Activated B cell treated with CpG ODN at 0.5 μM for 24 hours (primary cell): ENCODE measurements at regions not wholly inside any gene's neighbourhood (a gene's known extent, or its start where the extent isn't known, plus 50 kb on each side); places are given as distances from the start of the nearest gene placed in this dataset.

Experiments used
- ATAC-seq: fragments of 200-7000 bp; cut with Tn5 transposase; one replicate; pipeline ENCODE4 v1.10.0; 2021; ENCODE audit warnings: low read depth, mild to moderate bottlenecking, moderate library complexity
- CTCF ChIA-PET: fragments of 350-600 bp; sonication (Branson Sonifier 250); formaldehyde crosslinking; loops from one replicate; lab custom pipeline; 2021; ENCODE audit warnings: antibody characterized with exemption; lab: Charles Lee
- POLR2A ChIA-PET: fragments of 350-600 bp; sonication (Branson Sonifier 250); formaldehyde crosslinking; loops from one replicate; lab custom pipeline; 2021; ENCODE audit warnings: antibody characterized with exemption; lab: Charles Lee
- DNase-seq: peaks from one replicate; pipeline ENCODE4 v3.0.0; 2022
- H3K27ac Mint-ChIP-seq: one replicate; pipeline ENCODE4 v1.8.0; 2020; ENCODE audit warnings: mixed read lengths
- H3K27me3 Mint-ChIP-seq: one replicate; pipeline ENCODE4 v1.8.0; 2021; ENCODE audit warnings: mixed read lengths
- H3K36me3 Mint-ChIP-seq: one replicate; pipeline ENCODE4 v1.8.0; 2021; ENCODE audit warnings: low read depth, mixed read lengths
- H3K4me1 Mint-ChIP-seq: one replicate; pipeline ENCODE4 v1.8.0; 2021; ENCODE audit warnings: mixed read lengths
- H3K4me3 Mint-ChIP-seq: one replicate; pipeline ENCODE4 v1.8.0; 2020; ENCODE audit warnings: mild to moderate bottlenecking, mixed read lengths
- H3K9me3 Mint-ChIP-seq: one replicate; pipeline ENCODE4 v1.8.0; 2020; ENCODE audit warnings: mixed read lengths
- intact Hi-C: fragments of 100-400 bp; cut with micrococcal nuclease; formaldehyde crosslinking; loops from one replicate; pipeline ENCODE4 v1.15.1; 2024
- TF ChIP-seq, protein P1 (sequence below): fragments of 200-600 bp; IDR thresholded peaks from one replicate; pipeline ENCODE4 v1.8.0; 2022; ENCODE audit warnings: antibody characterized with exemption, mild to moderate bottlenecking

DNA sequence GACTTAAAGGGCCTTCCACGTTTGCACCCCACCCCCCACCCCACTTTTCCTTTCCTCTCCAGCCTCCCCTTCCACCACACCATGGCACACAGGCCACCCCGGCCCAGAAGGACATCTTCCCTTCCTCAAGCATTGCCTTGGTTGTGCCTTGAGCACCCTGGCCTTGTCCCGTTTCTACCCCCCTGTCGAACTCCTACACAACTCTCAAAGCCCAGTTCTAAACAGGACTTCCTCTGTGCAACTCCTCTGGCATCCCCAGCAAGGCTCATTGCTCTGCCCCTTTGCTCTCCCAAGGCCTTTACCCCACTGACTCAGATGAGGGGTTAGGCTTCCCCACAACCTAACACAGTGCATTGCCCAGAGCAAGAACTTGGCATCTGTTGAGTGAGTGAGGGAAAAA, 136.1 kb downstream of the HERPUD2 start:
- Mint-ChIP-seq H3K4me3 (no peak overlapping the region), H3K9me3 (no peaks in the 10 kb centered on the region), H3K36me3 (no peaks in the 10 kb centered on the region), H3K27ac (no peak overlapping the region), H3K4me1 (peaks cover 4% of the 10 kb centered on the region), H3K27me3 (peaks cover 13% of the 10 kb centered on the region)
- DNase-seq, result no peak
- TF ChIP-seq, protein P1, sequence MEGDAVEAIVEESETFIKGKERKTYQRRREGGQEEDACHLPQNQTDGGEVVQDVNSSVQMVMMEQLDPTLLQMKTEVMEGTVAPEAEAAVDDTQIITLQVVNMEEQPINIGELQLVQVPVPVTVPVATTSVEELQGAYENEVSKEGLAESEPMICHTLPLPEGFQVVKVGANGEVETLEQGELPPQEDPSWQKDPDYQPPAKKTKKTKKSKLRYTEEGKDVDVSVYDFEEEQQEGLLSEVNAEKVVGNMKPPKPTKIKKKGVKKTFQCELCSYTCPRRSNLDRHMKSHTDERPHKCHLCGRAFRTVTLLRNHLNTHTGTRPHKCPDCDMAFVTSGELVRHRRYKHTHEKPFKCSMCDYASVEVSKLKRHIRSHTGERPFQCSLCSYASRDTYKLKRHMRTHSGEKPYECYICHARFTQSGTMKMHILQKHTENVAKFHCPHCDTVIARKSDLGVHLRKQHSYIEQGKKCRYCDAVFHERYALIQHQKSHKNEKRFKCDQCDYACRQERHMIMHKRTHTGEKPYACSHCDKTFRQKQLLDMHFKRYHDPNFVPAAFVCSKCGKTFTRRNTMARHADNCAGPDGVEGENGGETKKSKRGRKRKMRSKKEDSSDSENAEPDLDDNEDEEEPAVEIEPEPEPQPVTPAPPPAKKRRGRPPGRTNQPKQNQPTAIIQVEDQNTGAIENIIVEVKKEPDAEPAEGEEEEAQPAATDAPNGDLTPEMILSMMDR, result no peak
- CTCF ChIA-PET, result no interaction called here
- ATAC-seq, result no peak
- POLR2A ChIA-PET, result no interaction called here
- intact Hi-C loops, result no loop called here

DNA sequence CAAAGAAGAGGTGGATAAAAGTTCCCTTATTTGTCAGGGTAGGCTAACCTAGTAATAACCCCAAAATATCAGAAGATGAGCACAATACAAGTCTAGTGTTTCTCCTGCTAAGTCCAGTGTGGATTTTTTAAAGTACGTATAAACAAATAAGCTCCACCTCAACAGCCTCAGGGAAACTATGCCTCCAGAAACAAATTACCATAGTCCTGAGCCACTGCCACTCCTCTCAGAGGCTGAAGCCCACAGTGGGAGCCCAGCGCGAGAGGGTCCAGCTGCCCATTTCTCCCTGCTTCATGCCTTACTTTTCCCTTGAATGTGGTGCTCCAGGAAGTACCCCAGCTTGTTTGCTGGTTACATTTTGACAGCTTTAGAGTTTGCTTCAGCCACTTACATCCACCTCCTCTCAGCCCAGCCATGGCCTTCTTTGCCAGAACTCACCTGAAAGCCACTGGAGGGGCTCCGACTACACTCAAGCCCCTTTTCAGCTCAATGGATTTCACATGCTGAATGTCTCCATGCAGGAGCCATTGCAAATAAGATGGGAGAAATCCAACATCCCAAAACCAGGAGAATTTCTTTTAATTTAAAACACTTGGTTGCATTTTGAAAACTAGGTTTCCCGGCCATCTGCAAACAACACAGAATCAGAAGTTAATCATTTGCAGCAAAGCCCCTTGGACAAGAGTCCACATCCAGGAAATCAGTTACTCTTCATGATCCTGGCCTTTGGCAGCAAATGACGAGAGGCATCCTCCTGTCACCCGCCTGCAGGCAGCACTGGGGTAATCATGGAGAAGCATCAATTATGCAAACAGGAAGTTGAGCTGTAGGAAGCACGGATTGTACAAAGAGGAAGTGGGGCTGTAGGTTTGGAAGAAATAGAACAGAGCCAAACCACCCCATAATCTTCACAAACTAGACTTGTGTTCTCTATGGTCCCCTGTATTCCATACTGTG, 138.1 kb downstream of the HERPUD2 start:
- TF ChIP-seq, protein P1, result no peak
- Mint-ChIP-seq H3K27ac (no peak overlapping the region), H3K4me1 (peaks cover 4% of the 10 kb centered on the region), H3K4me3 (no peak overlapping the region), H3K27me3 (peaks cover 13% of the 10 kb centered on the region), H3K36me3 (no peaks in the 10 kb centered on the region), H3K9me3 (no peaks in the 10 kb centered on the region)
- intact Hi-C loops, result no loop called here
- POLR2A ChIA-PET, result no interaction called here
- ATAC-seq, result no peak
- CTCF ChIA-PET, result no interaction called here
- no peak for DNase-seq

DNA sequence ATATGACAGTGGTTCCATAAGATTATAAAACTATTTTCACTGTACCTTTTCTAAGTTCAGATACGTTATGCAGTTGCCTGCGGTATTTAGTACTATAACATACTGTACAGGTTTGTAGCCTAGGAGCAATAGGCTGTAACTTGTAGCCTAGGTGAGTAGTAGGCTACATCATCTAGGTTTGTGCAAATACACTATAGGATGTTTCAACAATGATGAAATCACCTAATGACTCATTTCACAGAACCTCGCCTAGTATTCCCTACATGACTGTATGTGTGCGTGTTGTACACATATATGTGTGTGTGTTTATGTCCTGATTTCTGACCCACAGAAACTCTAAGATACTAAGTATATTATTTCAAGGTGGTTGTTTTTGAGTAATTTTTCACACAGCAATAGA, 139.0 kb downstream of the HERPUD2 start:
- CTCF ChIA-PET, result interaction anchor here (1.0 kb wide), 1 partner anchor 17 kb away, joined by 3 read pairs; no protein-coding TSS in a partner anchor
- Mint-ChIP-seq H3K36me3 (no peaks in the 10 kb centered on the region), H3K9me3 (no peaks in the 10 kb centered on the region), H3K4me3 (no peak overlapping the region), H3K27ac (no peak overlapping the region), H3K4me1 (peaks cover 4% of the 10 kb centered on the region), H3K27me3 (peaks cover 9% of the 10 kb centered on the region)
- ATAC-seq (no peak), DNase-seq (no peak)
- POLR2A ChIA-PET, result no interaction called here
- intact Hi-C loops, result no loop called here
- TF ChIP-seq, protein P1, result no peak

DNA sequence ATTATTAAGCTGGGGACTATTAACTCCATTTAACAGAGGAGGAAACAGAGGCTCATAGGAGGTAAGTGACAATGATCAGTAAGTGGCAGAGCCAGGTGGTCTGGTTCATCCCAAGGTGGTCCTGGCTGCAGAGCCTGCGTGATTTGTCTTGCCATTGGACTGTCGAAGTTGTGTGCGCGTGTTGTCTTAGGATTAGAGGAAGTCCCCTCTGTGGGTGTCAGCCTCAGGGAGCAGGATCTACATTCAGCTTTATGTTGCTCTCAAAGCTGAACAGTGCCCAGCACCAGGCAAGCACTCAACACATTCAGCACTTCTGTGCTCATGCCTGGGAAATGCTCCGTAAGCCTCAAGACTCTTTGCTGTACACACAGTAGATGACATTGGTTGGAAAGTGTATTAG, 139.5 kb downstream of the HERPUD2 start:
- POLR2A ChIA-PET, result no interaction called here
- no peak for DNase-seq
- Mint-ChIP-seq H3K27ac (no peak overlapping the region), H3K9me3 (no peaks in the 10 kb centered on the region), H3K36me3 (no peaks in the 10 kb centered on the region), H3K4me3 (no peak overlapping the region), H3K4me1 (peaks cover 4% of the 10 kb centered on the region), H3K27me3 (peaks cover 5% of the 10 kb centered on the region)
- CTCF ChIA-PET, result interaction anchor here (1.0 kb wide), 1 partner anchor 16 kb away, joined by 3 read pairs; no protein-coding TSS in a partner anchor
- TF ChIP-seq, protein P1, result no peak
- intact Hi-C loops, result no loop called here
- no peak for ATAC-seq

DNA sequence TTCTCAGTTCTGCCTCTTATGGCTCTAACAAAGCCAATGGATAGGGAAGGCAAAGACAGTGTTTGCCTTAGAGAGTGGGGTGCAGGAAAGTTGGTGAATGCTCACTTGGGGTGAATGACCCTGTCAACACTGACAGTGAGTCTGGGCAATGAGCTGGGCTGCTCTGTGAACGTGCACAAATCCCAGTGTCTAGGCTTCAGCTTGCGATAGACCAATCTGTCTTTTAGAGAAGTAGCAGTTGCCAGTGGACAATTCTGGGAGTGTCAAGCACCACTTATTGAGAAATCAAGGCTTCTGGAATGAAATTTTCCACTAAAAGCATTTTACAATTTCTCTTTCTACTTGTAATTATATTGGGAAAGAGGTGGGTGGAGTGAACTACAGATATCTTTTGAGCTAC, 141.4 kb downstream of the HERPUD2 start:
- ATAC-seq (no peak), DNase-seq (no peak)
- Mint-ChIP-seq H3K27me3 (peaks cover 5% of the 10 kb centered on the region), H3K36me3 (no peaks in the 10 kb centered on the region), H3K4me1 (peaks cover 4% of the 10 kb centered on the region), H3K9me3 (no peaks in the 10 kb centered on the region), H3K27ac (no peak overlapping the region), H3K4me3 (no peak overlapping the region)
- TF ChIP-seq, protein P1, result no peak
- ChIA-PET CTCF (no interaction called here), POLR2A (no interaction called here)
- intact Hi-C loops, result no loop called here
